Spleen (tissue), 11 donors: ENCODE measurements at regions not wholly inside any gene's neighbourhood (a gene's known extent, or its start where the extent isn't known, plus 50 kb on each side); places are given as distances from the start of the nearest gene placed in this dataset.

Experiments used
- DNase-seq: peaks from one replicate; pipeline ENCODE4 v3.0.0-alpha.2; 2020
- H3K27ac ChIP-seq, 8 donors: fragments of 200-600 bp; sonication (generic) in 7 of 8; 1 replicate in 4 of 8; 2 replicates in 4 of 8; pipeline versions ENCODE4 v1.5.0 to v1.8.0; 2016 to 2021; ENCODE audit warnings: inconsistent platforms in 4 of 8, mild to moderate bottlenecking in 4 of 8, moderate library complexity in 1 of 8
- H3K27me3 ChIP-seq, 7 donors: fragments of 200-600 bp; sonication (generic) in 6 of 7; replicated peaks in 1 of 7; 1 replicate in 4 of 7; 2 replicates in 3 of 7; pipeline versions ENCODE4 v1.5.0 to v1.8.0; 2016 to 2021; ENCODE audit warnings: inconsistent platforms in 3 of 7, mild to moderate bottlenecking in 1 of 7
- H3K36me3 ChIP-seq, 6 donors: fragments of 200-600 bp; sonication (generic) in 5 of 6; 1 replicate in 4 of 6; 2 replicates in 2 of 6; pipeline versions ENCODE4 v1.5.0 to v1.8.0; 2016 to 2021; ENCODE audit warnings: inconsistent platforms in 2 of 6
- H3K4me1 ChIP-seq, 6 donors: fragments of 200-600 bp; sonication (generic) in 5 of 6; 1 replicate in 3 of 6; 2 replicates in 3 of 6; pipeline versions ENCODE4 v1.5.0 to v1.8.0; 2016 to 2021; ENCODE audit warnings: inconsistent platforms in 3 of 6
- H3K4me3 ChIP-seq, 8 donors: fragments of 200-600 bp; sonication (generic) in 7 of 8; 1 replicate in 4 of 8; 2 replicates in 4 of 8; pipeline versions ENCODE4 v1.5.0 to v1.8.0; 2016 to 2021; ENCODE audit warnings: inconsistent platforms in 4 of 8, mild to moderate bottlenecking in 4 of 8, moderate library complexity in 2 of 8
- H3K9me3 ChIP-seq, 8 donors: fragments of 200-600 bp; sonication (generic) in 7 of 8; 1 replicate in 4 of 8; 2 replicates in 4 of 8; pipeline versions ENCODE4 v1.5.0 to v1.8.0; 2016 to 2021; ENCODE audit warnings: inconsistent platforms in 4 of 8
- POLR2A ChIP-seq, 3 donors: fragments of 450-650 bp; IDR thresholded peaks; one replicate each; pipeline ENCODE4 v1.5.1; 2017; ENCODE audit warnings: antibody characterized with exemption in 3 of 3, mild to moderate bottlenecking in 1 of 3
- POLR2AphosphoS5 ChIP-seq, 3 donors: sonication (generic); formaldehyde crosslinking; IDR thresholded peaks; one replicate each; pipeline ENCODE4 v1.5.1; 2017; ENCODE audit warnings: antibody characterized with exemption in 3 of 3
- WGBS, 5 donors: extraction: QIAGEN DNeasy Blood & Tissue Kit in 3 of 5; methylation state at CpG; one replicate each; pipeline versions ENCODE4 v1.1.5 to v1.1.7; 2013 to 2018; 5-methylcytosine and 5-hydroxymethylcytosine counted together
- intact Hi-C: fragments of 100-400 bp; cut with DNase I; formaldehyde crosslinking; loops from one replicate; pipeline ENCODE4 v1.15.0; 2023; ENCODE audit warnings: low total_unique reads
- TF ChIP-seq, protein P1 (sequence below), 11 experiments: fragments of 200-600 bp in 7 of 11; fragments of 450-650 bp in 4 of 11; sonication (generic) in 4 of 11; IDR thresholded peaks in 8 of 11; conservative IDR thresholded peaks in 3 of 11; 1 replicate in 7 of 11; 2 replicates in 4 of 11; pipeline versions ENCODE4 v1.4.0 to v1.8.0; 2016 to 2021; ENCODE audit warnings: antibody characterized with exemption in 11 of 11, inconsistent platforms in 4 of 11, mild to moderate bottlenecking in 1 of 11
- donor health status: healthy with polysubstance abuse.
- donor health status: DM: no; HTN: no; CAD: no; lungs with moderate emphysema.
- donor health status: DM: no; HTN: no; CAD: no.
- donor health status: Bipolar disorder and iron deficiency.
- donor health status: healthy.
- donor health status: DM: no; HTN: no; CAD: no.
- donor health status: DM: yes; HTN: yes; CAD: no.

DNA sequence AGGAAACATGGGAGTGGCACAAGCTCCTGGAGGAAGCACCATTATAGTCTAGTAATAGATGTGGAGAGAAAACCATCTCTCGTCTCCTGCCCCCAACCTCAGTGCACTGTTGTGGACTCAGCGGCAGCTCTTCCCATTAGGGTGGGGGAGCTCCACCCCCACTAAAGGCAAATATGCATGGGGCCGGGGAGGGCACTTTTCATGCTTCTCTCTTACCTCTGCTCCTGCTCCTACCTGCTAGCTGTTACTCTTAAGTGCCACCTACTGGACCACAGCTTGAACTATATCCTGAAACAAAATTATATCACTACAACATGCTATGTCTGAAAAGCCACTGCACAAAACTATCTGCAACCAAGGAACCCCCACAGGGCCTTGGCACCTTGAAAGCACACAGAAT lies 112.6 kb upstream of the DACH1 start:
- DNase-seq: no peak
- Histone ChIP-seq H3K27me3 (no peaks in the 10 kb centered on the region), H3K27ac (no peak overlapping the region), H3K36me3 (no peaks in the 10 kb centered on the region), H3K4me3 (no peak overlapping the region), H3K9me3 (peaks cover 0 to 24% (median 11%) of the 10 kb centered on the region in 8 donors), H3K4me1 (no peaks in the 10 kb centered on the region)
- intact Hi-C loops: no loop called here
- WGBS, 5 donors: 26 to 58% (median 27%) methylated on average over 3 of the region's 3 CpGs
- TF ChIP-seq POLR2A (IDR thresholded peaks at IDR 0.05) (no peak), POLR2AphosphoS5 (IDR thresholded peaks at IDR 0.05) (no peak)

DNA sequence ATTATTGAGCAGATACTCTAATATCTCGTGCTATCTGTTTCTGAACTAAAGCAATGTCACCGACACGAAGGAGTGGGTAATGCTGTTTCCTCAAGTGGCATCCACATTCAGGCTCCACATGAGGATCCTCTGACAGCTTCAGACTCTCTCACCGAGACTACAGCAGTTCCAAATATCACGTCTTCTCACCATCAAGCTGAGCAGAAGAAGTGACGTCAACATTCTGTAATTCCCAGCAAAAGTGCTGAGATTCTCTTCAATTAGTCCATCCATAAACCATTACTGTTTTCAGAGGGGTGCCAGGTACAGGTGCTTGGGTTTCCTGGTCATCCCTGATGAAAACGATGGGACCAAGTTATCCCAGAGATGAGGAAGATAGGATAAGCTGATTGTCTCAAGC lies 110.0 kb upstream of the DACH1 start:
- no peak for TF ChIP-seq POLR2A (IDR thresholded peaks at IDR 0.05)
- TF ChIP-seq, protein P1, sequence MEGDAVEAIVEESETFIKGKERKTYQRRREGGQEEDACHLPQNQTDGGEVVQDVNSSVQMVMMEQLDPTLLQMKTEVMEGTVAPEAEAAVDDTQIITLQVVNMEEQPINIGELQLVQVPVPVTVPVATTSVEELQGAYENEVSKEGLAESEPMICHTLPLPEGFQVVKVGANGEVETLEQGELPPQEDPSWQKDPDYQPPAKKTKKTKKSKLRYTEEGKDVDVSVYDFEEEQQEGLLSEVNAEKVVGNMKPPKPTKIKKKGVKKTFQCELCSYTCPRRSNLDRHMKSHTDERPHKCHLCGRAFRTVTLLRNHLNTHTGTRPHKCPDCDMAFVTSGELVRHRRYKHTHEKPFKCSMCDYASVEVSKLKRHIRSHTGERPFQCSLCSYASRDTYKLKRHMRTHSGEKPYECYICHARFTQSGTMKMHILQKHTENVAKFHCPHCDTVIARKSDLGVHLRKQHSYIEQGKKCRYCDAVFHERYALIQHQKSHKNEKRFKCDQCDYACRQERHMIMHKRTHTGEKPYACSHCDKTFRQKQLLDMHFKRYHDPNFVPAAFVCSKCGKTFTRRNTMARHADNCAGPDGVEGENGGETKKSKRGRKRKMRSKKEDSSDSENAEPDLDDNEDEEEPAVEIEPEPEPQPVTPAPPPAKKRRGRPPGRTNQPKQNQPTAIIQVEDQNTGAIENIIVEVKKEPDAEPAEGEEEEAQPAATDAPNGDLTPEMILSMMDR (IDR thresholded peaks at IDR 0.05 in 8 of 11, conservative IDR thresholded peaks at IDR 0.05 in 3 of 11): no peak
- TF ChIP-seq POLR2AphosphoS5 (IDR thresholded peaks at IDR 0.05): no peak
- no peaks in the 10 kb centered on the region for H3K27me3 ChIP-seq
- intact Hi-C loops: no loop called here
- H3K9me3 ChIP-seq: peaks cover 0 to 7% (median 0%) of the 10 kb centered on the region in 8 donors
- whole genome bisulfite sequencing, 5 donors: 86 to 91% (median 90%) methylated on average over 7 of the region's 7 CpGs
- H3K27ac ChIP-seq: no peak overlapping the region
- H3K4me3 ChIP-seq: no peak overlapping the region
- no peaks in the 10 kb centered on the region for H3K4me1 ChIP-seq
- H3K36me3 ChIP-seq: no peaks in the 10 kb centered on the region
- DNase-seq: no peak

DNA sequence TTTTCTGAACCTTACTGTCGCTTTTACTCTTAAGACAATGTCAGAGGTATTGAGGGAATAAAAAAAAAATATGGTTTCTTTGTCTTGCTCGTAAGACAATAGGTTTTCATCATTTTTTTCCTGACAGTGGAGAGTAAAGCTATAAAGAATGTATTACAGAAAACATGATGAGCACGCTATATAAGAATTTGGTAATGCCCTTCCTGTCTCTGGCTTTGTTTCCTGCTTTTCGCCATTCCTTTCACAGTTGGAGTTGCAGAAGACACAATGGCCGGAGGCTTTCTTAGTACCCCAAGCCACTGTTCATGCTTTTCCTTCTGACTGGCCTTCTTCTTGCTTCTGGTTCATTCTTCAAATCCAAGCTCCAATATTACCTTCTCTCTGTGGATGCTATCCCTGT lies 101.0 kb upstream of the DACH1 start:
- H3K9me3 ChIP-seq: no peaks in the 10 kb centered on the region
- H3K36me3 ChIP-seq: no peaks in the 10 kb centered on the region
- TF ChIP-seq POLR2A (IDR thresholded peaks at IDR 0.05) (no peak), POLR2AphosphoS5 (IDR thresholded peaks at IDR 0.05) (no peak)
- TF ChIP-seq, protein P1 (IDR thresholded peaks at IDR 0.05 in 8 of 11, conservative IDR thresholded peaks at IDR 0.05 in 3 of 11): no peak
- H3K27ac ChIP-seq: no peak overlapping the region
- no peak for DNase-seq
- H3K4me1 ChIP-seq: no peaks in the 10 kb centered on the region
- WGBS, 5 donors: 53 to 87% (median 64%) methylated on average over 5 of the region's 5 CpGs
- H3K27me3 ChIP-seq: no peaks in the 10 kb centered on the region
- no peak overlapping the region for H3K4me3 ChIP-seq
- intact Hi-C loops: no loop called here

DNA sequence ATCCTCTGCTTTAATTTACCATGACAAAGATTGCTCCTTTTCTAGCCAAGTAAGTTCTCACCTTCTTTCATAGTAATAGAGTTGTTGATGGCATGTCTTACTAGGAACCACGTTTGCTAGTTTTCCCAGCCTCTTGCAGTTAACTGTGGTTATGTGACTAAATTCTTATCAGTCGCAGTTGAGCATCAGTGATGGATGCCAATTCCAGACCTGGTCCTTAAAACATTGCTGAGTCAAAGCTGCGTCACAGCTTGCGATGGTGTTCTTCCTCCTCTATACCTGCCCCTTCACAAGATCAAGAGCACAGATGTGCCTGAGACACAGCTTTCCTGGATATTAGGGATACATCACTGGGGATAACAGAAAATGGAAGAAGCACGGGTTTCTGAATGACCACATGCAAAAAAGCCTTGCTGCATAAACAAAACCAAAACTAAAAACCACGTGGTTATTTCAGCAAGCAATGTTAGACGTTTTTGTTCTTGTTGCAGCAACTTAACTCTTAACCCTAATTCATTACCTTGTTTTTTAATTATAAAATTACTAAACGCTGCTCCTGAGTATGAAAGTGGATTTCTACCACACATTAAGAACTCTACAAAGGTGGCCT lies 97.6 kb upstream of the DACH1 start:
- Histone ChIP-seq H3K27ac (no peak overlapping the region), H3K27me3 (no peaks in the 10 kb centered on the region), H3K36me3 (no peaks in the 10 kb centered on the region), H3K4me1 (no peaks in the 10 kb centered on the region), H3K4me3 (peak overlapping the region in 2 of 8 donors; percentile 26 to 45), H3K9me3 (no peaks in the 10 kb centered on the region)
- 43 to 60% (median 46%) methylated on average over 8 of the region's 8 CpGs for WGBS, 5 donors
- intact Hi-C loops: no loop called here
- no peak for DNase-seq
- TF ChIP-seq, protein P1 (IDR thresholded peaks at IDR 0.05 in 8 of 11, conservative IDR thresholded peaks at IDR 0.05 in 3 of 11): no peak
- TF ChIP-seq POLR2AphosphoS5 (IDR thresholded peaks at IDR 0.05) (no peak), POLR2A (IDR thresholded peaks at IDR 0.05) (no peak)
